ENCODE measurements at regions not wholly inside any gene's neighbourhood (a gene's known extent, or its start where the extent isn't known, plus 50 kb on each side); places are given as distances from the start of the nearest gene placed in this dataset.

- no peaks in the 10 kb centered on the region for H3K36me3 ChIP-seq
- WGBS = 75% methylated on average over 6 of the region's 6 CpGs
- H3K27me3 ChIP-seq = peaks cover 45% of the 10 kb centered on the region
- DNase-seq (ENCODE audit: low spot score in 2 of 2) = no peak
- no peaks in the 10 kb centered on the region for H3K4me1 ChIP-seq
- TF ChIP-seq POLR2A (IDR thresholded peaks at IDR 0.05) (no peak), CTCF (IDR thresholded peaks at IDR 0.05) (no peak), EP300 (IDR thresholded peaks at IDR 0.05) (no peak), POLR2AphosphoS5 (IDR thresholded peaks at IDR 0.05) (no peak)
- H3K27ac ChIP-seq = no peak overlapping the region
- H3K9me3 ChIP-seq = no peaks in the 10 kb centered on the region
- H3K4me3 ChIP-seq = no peak overlapping the region
Measured at GRCh38 chr16:86185089-86185488, 286.1 kb downstream of the IRF8 start.

GRCh38 chr16:86186313-86186712, 287.4 kb downstream of the IRF8 start:
- no peaks in the 10 kb centered on the region for H3K9me3 ChIP-seq
- TF ChIP-seq EP300 (IDR thresholded peaks at IDR 0.05) (no peak), POLR2A (IDR thresholded peaks at IDR 0.05) (no peak), POLR2AphosphoS5 (IDR thresholded peaks at IDR 0.05) (no peak), CTCF (IDR thresholded peaks at IDR 0.05) (no peak)
- no peak for DNase-seq (ENCODE audit: low spot score in 2 of 2)
- H3K27ac ChIP-seq = no peak overlapping the region
- H3K36me3 ChIP-seq = no peaks in the 10 kb centered on the region
- no peaks in the 10 kb centered on the region for H3K4me1 ChIP-seq
- H3K4me3 ChIP-seq = no peak overlapping the region
- peaks cover 56% of the 10 kb centered on the region for H3K27me3 ChIP-seq
- 88% methylated on average over 13 of the region's 13 CpGs for WGBS

GRCh38 chr16:86189934-86190333, 291.0 kb downstream of the IRF8 start:
- Histone ChIP-seq H3K27ac (no peak overlapping the region), H3K27me3 (peaks cover 83% of the 10 kb centered on the region), H3K9me3 (no peaks in the 10 kb centered on the region), H3K36me3 (no peaks in the 10 kb centered on the region), H3K4me3 (no peak overlapping the region), H3K4me1 (no peaks in the 10 kb centered on the region)
- TF ChIP-seq POLR2A (IDR thresholded peaks at IDR 0.05) (no peak), CTCF (IDR thresholded peaks at IDR 0.05) (no peak), EP300 (IDR thresholded peaks at IDR 0.05) (no peak), POLR2AphosphoS5 (IDR thresholded peaks at IDR 0.05) (no peak)
- DNase-seq (ENCODE audit: low spot score in 2 of 2) = no peak
- WGBS = 66% methylated on average over 4 of the region's 4 CpGs

GRCh38 chr16:86191663-86192062, 292.7 kb downstream of the IRF8 start:
- Histone ChIP-seq H3K27me3 (peaks cover 84% of the 10 kb centered on the region), H3K9me3 (no peaks in the 10 kb centered on the region), H3K4me1 (no peaks in the 10 kb centered on the region), H3K4me3 (no peak overlapping the region), H3K27ac (no peak overlapping the region), H3K36me3 (no peaks in the 10 kb centered on the region)
- 65% methylated on average over 14 of the region's 14 CpGs for WGBS
- TF ChIP-seq POLR2AphosphoS5 (IDR thresholded peaks at IDR 0.05) (no peak), EP300 (IDR thresholded peaks at IDR 0.05) (no peak), POLR2A (IDR thresholded peaks at IDR 0.05) (no peak), CTCF (IDR thresholded peaks at IDR 0.05) (no peak)
- no peak for DNase-seq (ENCODE audit: low spot score in 2 of 2)

GRCh38 chr16:86193528-86194193, 294.7 kb downstream of the IRF8 start:
- TF ChIP-seq CTCF (IDR thresholded peaks at IDR 0.05) (no peak), EP300 (IDR thresholded peaks at IDR 0.05) (no peak), POLR2AphosphoS5 (IDR thresholded peaks at IDR 0.05) (no peak), POLR2A (IDR thresholded peaks at IDR 0.05) (no peak)
- Histone ChIP-seq H3K27me3 (peaks cover 86% of the 10 kb centered on the region), H3K36me3 (no peaks in the 10 kb centered on the region), H3K4me3 (no peak overlapping the region), H3K27ac (no peak overlapping the region), H3K4me1 (no peaks in the 10 kb centered on the region), H3K9me3 (no peaks in the 10 kb centered on the region)
- 85% methylated on average over 14 of the region's 15 CpGs for WGBS
- peak in 1 of 2 donors; percentile 56 for DNase-seq (ENCODE audit: low spot score in 2 of 2)
